ENCODE measurements at regions not wholly inside any gene's neighbourhood (a gene's known extent, or its start where the extent isn't known, plus 50 kb on each side); places are given as distances from the start of the nearest gene placed in this dataset.

GRCh38 chr1:3954170-3955169 lies 54.4 kb upstream of the C1orf174 start:
- CTCF ChIA-PET = no interaction called here

GRCh38 chr1:3955196-3955772 lies 55.2 kb upstream of the C1orf174 start:
- ChIA-PET POLR2A (no interaction called here), CTCF (no interaction called here)
- DNase-seq (ENCODE audit: extremely low spot score) = no peak
- TF ChIP-seq HDGF (IDR thresholded peaks at IDR 0.05; ENCODE audit: borderline replicate concordance) = no peak

More at GRCh38 chr1:3954170-3955169, 54.4 kb upstream of the C1orf174 start:
- POLR2A ChIA-PET = no interaction called here
- no peak for TF ChIP-seq HDGF (IDR thresholded peaks at IDR 0.05; ENCODE audit: borderline replicate concordance)
- no peak for TF ChIP-seq FOXK2 (IDR thresholded peaks at IDR 0.05)
- no peak for TF ChIP-seq SUZ12 (IDR thresholded peaks at IDR 0.05)
- TF ChIP-seq FOXA1 (IDR thresholded peaks at IDR 0.05) = no peak
- no peak for TF ChIP-seq ARNT (IDR thresholded peaks at IDR 0.05)
- no peak for TF ChIP-seq CTBP1 (IDR thresholded peaks at IDR 0.05; ENCODE audit: borderline replicate concordance)
- no peak for TF ChIP-seq LEF1 (IDR thresholded peaks at IDR 0.05; ENCODE audit: borderline replicate concordance)
- TF ChIP-seq SP1 (IDR thresholded peaks at IDR 0.05) = no peak
- TF ChIP-seq TARDBP (IDR thresholded peaks at IDR 0.05) = no peak
- TF ChIP-seq NFRKB (IDR thresholded peaks at IDR 0.05) = no peak
- no peak for TF ChIP-seq FOXM1 (IDR thresholded peaks at IDR 0.05; ENCODE audit: borderline replicate concordance)
- no peak for TF ChIP-seq BHLHE40 (IDR thresholded peaks at IDR 0.05; ENCODE audit: borderline replicate concordance)
- TF ChIP-seq PKNOX1 (IDR thresholded peaks at IDR 0.05) = no peak
- no peak for TF ChIP-seq ELF4 (IDR thresholded peaks at IDR 0.05)
- TF ChIP-seq ZNF384 (IDR thresholded peaks at IDR 0.05) = no peak
- TF ChIP-seq L3MBTL2 (conservative IDR thresholded peaks at IDR 0.05) = no peak
- no peak for DNase-seq (ENCODE audit: extremely low spot score)

GRCh38 chr1:3956527-3957170 lies 56.6 kb upstream of the C1orf174 start:
- CTCF ChIA-PET = no interaction called here
- POLR2A ChIA-PET = no interaction called here
- TF ChIP-seq PKNOX1 (IDR thresholded peaks at IDR 0.05) (no peak), FOXA1 (IDR thresholded peaks at IDR 0.05) (no peak), NFRKB (IDR thresholded peaks at IDR 0.05) (no peak), HDGF (IDR thresholded peaks at IDR 0.05; ENCODE audit: borderline replicate concordance) (no peak), TARDBP (IDR thresholded peaks at IDR 0.05) (no peak), BHLHE40 (IDR thresholded peaks at IDR 0.05; ENCODE audit: borderline replicate concordance) (no peak), FOXM1 (IDR thresholded peaks at IDR 0.05; ENCODE audit: borderline replicate concordance) (no peak), ELF4 (IDR thresholded peaks at IDR 0.05) (no peak), FOXK2 (IDR thresholded peaks at IDR 0.05) (no peak), LEF1 (IDR thresholded peaks at IDR 0.05; ENCODE audit: borderline replicate concordance) (no peak), ZNF384 (IDR thresholded peaks at IDR 0.05) (no peak), L3MBTL2 (conservative IDR thresholded peaks at IDR 0.05) (no peak), CTBP1 (IDR thresholded peaks at IDR 0.05; ENCODE audit: borderline replicate concordance) (no peak), SP1 (IDR thresholded peaks at IDR 0.05) (no peak), SUZ12 (IDR thresholded peaks at IDR 0.05) (no peak), ARNT (IDR thresholded peaks at IDR 0.05) (no peak)
- DNase-seq (ENCODE audit: extremely low spot score) = no peak

- CTCF ChIA-PET = no interaction called here
- TF ChIP-seq ELF4 (IDR thresholded peaks at IDR 0.05) = no peak
- POLR2A ChIA-PET = no interaction called here
- DNase-seq (ENCODE audit: extremely low spot score) = no peak
Observed at GRCh38 chr1:3959361-3959760, 59.3 kb upstream of the C1orf174 start.

GRCh38 chr1:3963554-3963953 lies 63.5 kb upstream of the C1orf174 start:
- ChIA-PET POLR2A (no interaction called here), CTCF (no interaction called here)
- no peak for TF ChIP-seq NFRKB (IDR thresholded peaks at IDR 0.05)
- TF ChIP-seq L3MBTL2 (conservative IDR thresholded peaks at IDR 0.05) = no peak
- TF ChIP-seq FOXM1 (IDR thresholded peaks at IDR 0.05; ENCODE audit: borderline replicate concordance) = no peak
- TF ChIP-seq ELF4 (IDR thresholded peaks at IDR 0.05) = no peak
- TF ChIP-seq PKNOX1 (IDR thresholded peaks at IDR 0.05) = no peak
- TF ChIP-seq SP1 (IDR thresholded peaks at IDR 0.05) = no peak
- no peak for TF ChIP-seq LEF1 (IDR thresholded peaks at IDR 0.05; ENCODE audit: borderline replicate concordance)
- TF ChIP-seq ZNF384 (IDR thresholded peaks at IDR 0.05) = no peak
- TF ChIP-seq ARNT (IDR thresholded peaks at IDR 0.05) = no peak
- TF ChIP-seq FOXA1 (IDR thresholded peaks at IDR 0.05) = no peak
- no peak for TF ChIP-seq TARDBP (IDR thresholded peaks at IDR 0.05)
- TF ChIP-seq FOXK2 (IDR thresholded peaks at IDR 0.05) = no peak
- TF ChIP-seq CTBP1 (IDR thresholded peaks at IDR 0.05; ENCODE audit: borderline replicate concordance) = no peak
- no peak for TF ChIP-seq SUZ12 (IDR thresholded peaks at IDR 0.05)
- no peak for TF ChIP-seq BHLHE40 (IDR thresholded peaks at IDR 0.05; ENCODE audit: borderline replicate concordance)
- no peak for TF ChIP-seq HDGF (IDR thresholded peaks at IDR 0.05; ENCODE audit: borderline replicate concordance)
- no peak for DNase-seq (ENCODE audit: extremely low spot score)

- no peak for DNase-seq (ENCODE audit: extremely low spot score)
- ChIA-PET CTCF (no interaction called here), POLR2A (no interaction called here)
- TF ChIP-seq ARNT (IDR thresholded peaks at IDR 0.05) (no peak), SUZ12 (IDR thresholded peaks at IDR 0.05) (no peak), FOXM1 (IDR thresholded peaks at IDR 0.05; ENCODE audit: borderline replicate concordance) (no peak), PKNOX1 (IDR thresholded peaks at IDR 0.05) (no peak), FOXK2 (IDR thresholded peaks at IDR 0.05) (no peak), SP1 (IDR thresholded peaks at IDR 0.05) (no peak), FOXA1 (IDR thresholded peaks at IDR 0.05) (no peak), CTBP1 (IDR thresholded peaks at IDR 0.05; ENCODE audit: borderline replicate concordance) (no peak), BHLHE40 (IDR thresholded peaks at IDR 0.05; ENCODE audit: borderline replicate concordance) (no peak), HDGF (IDR thresholded peaks at IDR 0.05; ENCODE audit: borderline replicate concordance) (no peak), L3MBTL2 (conservative IDR thresholded peaks at IDR 0.05) (no peak), TARDBP (IDR thresholded peaks at IDR 0.05) (no peak)
Observed at GRCh38 chr1:3965693-3966092, 65.6 kb upstream of the C1orf174 start.
